Activated naive CD8-positive, alpha-beta T cell treated with anti-CD3 and anti-CD28 coated beads for 36 hours (primary cell): ENCODE measurements at regions not wholly inside any gene's neighbourhood (a gene's known extent, or its start where the extent isn't known, plus 50 kb on each side); places are given as distances from the start of the nearest gene placed in this dataset.

Source experiments
- DNase-seq: peaks from one replicate; pipeline ENCODE4 v3.0.0; 2021
- H3K27ac Mint-ChIP-seq: one replicate; pipeline ENCODE4 v1.8.0; 2022; ENCODE audit warnings: mild to moderate bottlenecking, moderate library complexity, mixed read lengths
- H3K27me3 Mint-ChIP-seq: one replicate; pipeline ENCODE4 v1.8.0; 2022; ENCODE audit warnings: mild to moderate bottlenecking, mixed read lengths
- H3K36me3 Mint-ChIP-seq: one replicate; pipeline ENCODE4 v1.8.0; 2021; ENCODE audit warnings: mild to moderate bottlenecking, mixed read lengths
- H3K4me1 Mint-ChIP-seq: one replicate; pipeline ENCODE4 v1.8.0; 2021; ENCODE audit warnings: mixed read lengths
- H3K4me3 Mint-ChIP-seq: one replicate; pipeline ENCODE4 v1.8.0; 2022; ENCODE audit warnings: mild to moderate bottlenecking, moderate library complexity, mixed read lengths
- H3K9me3 Mint-ChIP-seq: one replicate; pipeline ENCODE4 v1.8.0; 2022; ENCODE audit warnings: mixed read lengths

- no peaks in the 10 kb centered on the region for H3K36me3 Mint-ChIP-seq
- H3K27ac Mint-ChIP-seq, result no peak overlapping the region
- no peak overlapping the region for H3K4me3 Mint-ChIP-seq
- no peaks in the 10 kb centered on the region for H3K9me3 Mint-ChIP-seq
- no peaks in the 10 kb centered on the region for H3K4me1 Mint-ChIP-seq
- no peaks in the 10 kb centered on the region for H3K27me3 Mint-ChIP-seq
- DNase-seq, result no peak
These were observed 230.3 kb upstream of the NEIL3 start for GRCh38 chr4:177079327-177079726.

- DNase-seq, result no peak
- H3K4me1 Mint-ChIP-seq, result no peaks in the 10 kb centered on the region
- H3K9me3 Mint-ChIP-seq, result no peaks in the 10 kb centered on the region
- no peaks in the 10 kb centered on the region for H3K36me3 Mint-ChIP-seq
- no peak overlapping the region for H3K4me3 Mint-ChIP-seq
- H3K27ac Mint-ChIP-seq, result no peak overlapping the region
- no peaks in the 10 kb centered on the region for H3K27me3 Mint-ChIP-seq
These were observed 229.3 kb upstream of the NEIL3 start for GRCh38 chr4:177080388-177080787.

GRCh38 chr4:177087060-177087459 is 222.6 kb upstream of the NEIL3 start:
- Mint-ChIP-seq H3K4me3 (no peak overlapping the region), H3K4me1 (no peaks in the 10 kb centered on the region), H3K36me3 (no peaks in the 10 kb centered on the region), H3K27ac (no peak overlapping the region), H3K27me3 (no peaks in the 10 kb centered on the region), H3K9me3 (no peaks in the 10 kb centered on the region)
- DNase-seq, result no peak

GRCh38 chr4:177087499-177087898 is 222.2 kb upstream of the NEIL3 start:
- no peak overlapping the region for H3K27ac Mint-ChIP-seq
- DNase-seq, result no peak
- no peaks in the 10 kb centered on the region for H3K27me3 Mint-ChIP-seq
- H3K4me3 Mint-ChIP-seq, result no peak overlapping the region
- H3K9me3 Mint-ChIP-seq, result no peaks in the 10 kb centered on the region
- H3K36me3 Mint-ChIP-seq, result no peaks in the 10 kb centered on the region
- no peaks in the 10 kb centered on the region for H3K4me1 Mint-ChIP-seq

GRCh38 chr4:177091515-177091914 is 218.2 kb upstream of the NEIL3 start:
- Mint-ChIP-seq H3K36me3 (no peaks in the 10 kb centered on the region), H3K27ac (no peak overlapping the region), H3K9me3 (no peaks in the 10 kb centered on the region), H3K4me3 (no peak overlapping the region), H3K4me1 (no peaks in the 10 kb centered on the region), H3K27me3 (no peaks in the 10 kb centered on the region)
- no peak for DNase-seq

GRCh38 chr4:177092807-177093206 is 216.9 kb upstream of the NEIL3 start:
- Mint-ChIP-seq H3K4me1 (no peaks in the 10 kb centered on the region), H3K4me3 (no peak overlapping the region), H3K36me3 (no peaks in the 10 kb centered on the region), H3K27me3 (no peaks in the 10 kb centered on the region), H3K27ac (no peak overlapping the region), H3K9me3 (no peaks in the 10 kb centered on the region)
- no peak for DNase-seq

- Mint-ChIP-seq H3K27ac (no peak overlapping the region), H3K4me1 (no peaks in the 10 kb centered on the region), H3K36me3 (no peaks in the 10 kb centered on the region), H3K9me3 (no peaks in the 10 kb centered on the region), H3K27me3 (no peaks in the 10 kb centered on the region), H3K4me3 (no peak overlapping the region)
- no peak for DNase-seq
These were observed 215.7 kb upstream of the NEIL3 start for GRCh38 chr4:177093964-177094363.

- H3K36me3 Mint-ChIP-seq, result no peaks in the 10 kb centered on the region
- H3K4me1 Mint-ChIP-seq, result no peaks in the 10 kb centered on the region
- H3K4me3 Mint-ChIP-seq, result no peak overlapping the region
- no peak for DNase-seq
- H3K27me3 Mint-ChIP-seq, result no peaks in the 10 kb centered on the region
- no peaks in the 10 kb centered on the region for H3K9me3 Mint-ChIP-seq
- H3K27ac Mint-ChIP-seq, result no peak overlapping the region
These were observed 212.4 kb upstream of the NEIL3 start for GRCh38 chr4:177097291-177097690.

GRCh38 chr4:177099211-177099610 is 210.5 kb upstream of the NEIL3 start:
- Mint-ChIP-seq H3K4me1 (no peaks in the 10 kb centered on the region), H3K27ac (no peak overlapping the region), H3K36me3 (no peaks in the 10 kb centered on the region), H3K9me3 (no peaks in the 10 kb centered on the region), H3K4me3 (no peak overlapping the region), H3K27me3 (no peaks in the 10 kb centered on the region)
- DNase-seq, result no peak

GRCh38 chr4:177100307-177100706 is 209.4 kb upstream of the NEIL3 start:
- Mint-ChIP-seq H3K4me1 (no peaks in the 10 kb centered on the region), H3K9me3 (no peaks in the 10 kb centered on the region), H3K36me3 (no peaks in the 10 kb centered on the region), H3K27ac (no peak overlapping the region), H3K27me3 (no peaks in the 10 kb centered on the region), H3K4me3 (no peak overlapping the region)
- no peak for DNase-seq

GRCh38 chr4:177103619-177104018 is 206.1 kb upstream of the NEIL3 start:
- Mint-ChIP-seq H3K27ac (no peak overlapping the region), H3K4me1 (no peaks in the 10 kb centered on the region), H3K36me3 (no peaks in the 10 kb centered on the region), H3K9me3 (no peaks in the 10 kb centered on the region), H3K4me3 (no peak overlapping the region), H3K27me3 (no peaks in the 10 kb centered on the region)
- no peak for DNase-seq

GRCh38 chr4:177105536-177105935 is 204.1 kb upstream of the NEIL3 start:
- H3K27me3 Mint-ChIP-seq, result no peaks in the 10 kb centered on the region
- no peak overlapping the region for H3K27ac Mint-ChIP-seq
- no peaks in the 10 kb centered on the region for H3K9me3 Mint-ChIP-seq
- no peak overlapping the region for H3K4me3 Mint-ChIP-seq
- DNase-seq, result no peak
- H3K36me3 Mint-ChIP-seq, result no peaks in the 10 kb centered on the region
- no peaks in the 10 kb centered on the region for H3K4me1 Mint-ChIP-seq

GRCh38 chr4:177107288-177107921 is 202.3 kb upstream of the NEIL3 start:
- H3K36me3 Mint-ChIP-seq, result no peaks in the 10 kb centered on the region
- H3K9me3 Mint-ChIP-seq, result peaks cover 1% of the 10 kb centered on the region
- H3K27ac Mint-ChIP-seq, result no peak overlapping the region
- no peaks in the 10 kb centered on the region for H3K4me1 Mint-ChIP-seq
- DNase-seq, result no peak
- H3K4me3 Mint-ChIP-seq, result no peak overlapping the region
- no peaks in the 10 kb centered on the region for H3K27me3 Mint-ChIP-seq

- no peaks in the 10 kb centered on the region for H3K36me3 Mint-ChIP-seq
- H3K27me3 Mint-ChIP-seq, result no peaks in the 10 kb centered on the region
- H3K9me3 Mint-ChIP-seq, result peaks cover 5% of the 10 kb centered on the region
- no peak overlapping the region for H3K27ac Mint-ChIP-seq
- no peak for DNase-seq
- H3K4me3 Mint-ChIP-seq, result no peak overlapping the region
- H3K4me1 Mint-ChIP-seq, result no peaks in the 10 kb centered on the region
These were observed 201.0 kb upstream of the NEIL3 start for GRCh38 chr4:177108708-177109107.

- no peak overlapping the region for H3K27ac Mint-ChIP-seq
- no peaks in the 10 kb centered on the region for H3K27me3 Mint-ChIP-seq
- no peak overlapping the region for H3K4me3 Mint-ChIP-seq
- no peak for DNase-seq
- peaks cover 5% of the 10 kb centered on the region for H3K9me3 Mint-ChIP-seq
- no peaks in the 10 kb centered on the region for H3K4me1 Mint-ChIP-seq
- no peaks in the 10 kb centered on the region for H3K36me3 Mint-ChIP-seq
These were observed 199.9 kb upstream of the NEIL3 start for GRCh38 chr4:177109769-177110168.

GRCh38 chr4:177116161-177116560 is 193.5 kb upstream of the NEIL3 start:
- no peak overlapping the region for H3K27ac Mint-ChIP-seq
- H3K27me3 Mint-ChIP-seq, result no peaks in the 10 kb centered on the region
- no peak for DNase-seq
- H3K9me3 Mint-ChIP-seq, result peaks cover 8% of the 10 kb centered on the region
- H3K4me3 Mint-ChIP-seq, result no peak overlapping the region
- no peaks in the 10 kb centered on the region for H3K36me3 Mint-ChIP-seq
- H3K4me1 Mint-ChIP-seq, result no peaks in the 10 kb centered on the region

GRCh38 chr4:177117256-177117655 is 192.4 kb upstream of the NEIL3 start:
- Mint-ChIP-seq H3K4me1 (no peaks in the 10 kb centered on the region), H3K27ac (no peak overlapping the region), H3K4me3 (no peak overlapping the region), H3K36me3 (no peaks in the 10 kb centered on the region), H3K27me3 (no peaks in the 10 kb centered on the region), H3K9me3 (peaks cover 8% of the 10 kb centered on the region)
- DNase-seq, result no peak
